ENCODE measurements at regions not wholly inside any gene's neighbourhood (a gene's known extent, or its start where the extent isn't known, plus 50 kb on each side); places are given as distances from the start of the nearest gene placed in this dataset.

- TF ChIP-seq, protein P1, sequence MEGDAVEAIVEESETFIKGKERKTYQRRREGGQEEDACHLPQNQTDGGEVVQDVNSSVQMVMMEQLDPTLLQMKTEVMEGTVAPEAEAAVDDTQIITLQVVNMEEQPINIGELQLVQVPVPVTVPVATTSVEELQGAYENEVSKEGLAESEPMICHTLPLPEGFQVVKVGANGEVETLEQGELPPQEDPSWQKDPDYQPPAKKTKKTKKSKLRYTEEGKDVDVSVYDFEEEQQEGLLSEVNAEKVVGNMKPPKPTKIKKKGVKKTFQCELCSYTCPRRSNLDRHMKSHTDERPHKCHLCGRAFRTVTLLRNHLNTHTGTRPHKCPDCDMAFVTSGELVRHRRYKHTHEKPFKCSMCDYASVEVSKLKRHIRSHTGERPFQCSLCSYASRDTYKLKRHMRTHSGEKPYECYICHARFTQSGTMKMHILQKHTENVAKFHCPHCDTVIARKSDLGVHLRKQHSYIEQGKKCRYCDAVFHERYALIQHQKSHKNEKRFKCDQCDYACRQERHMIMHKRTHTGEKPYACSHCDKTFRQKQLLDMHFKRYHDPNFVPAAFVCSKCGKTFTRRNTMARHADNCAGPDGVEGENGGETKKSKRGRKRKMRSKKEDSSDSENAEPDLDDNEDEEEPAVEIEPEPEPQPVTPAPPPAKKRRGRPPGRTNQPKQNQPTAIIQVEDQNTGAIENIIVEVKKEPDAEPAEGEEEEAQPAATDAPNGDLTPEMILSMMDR (IDR thresholded peaks at IDR 0.05; ENCODE audit: low read depth, low read length) = no peak
- in situ Hi-C loops (cut with HindIII; ENCODE audit: low sequenced_read_pairs) = no loop called here
- H3K4me3 ChIP-seq (ENCODE audit: low read depth, low read length) = no peak overlapping the region
- DNase-seq (ENCODE audit: low read depth, low spot score) = no peak
Measured at GRCh38 chr6:18681832-18682503, 294.8 kb downstream of the RNF144B start.

- no peak overlapping the region for H3K4me3 ChIP-seq (ENCODE audit: low read depth, low read length)
- in situ Hi-C loops (cut with HindIII; ENCODE audit: low sequenced_read_pairs) = no loop called here
- DNase-seq (ENCODE audit: low read depth, low spot score) = no peak
- TF ChIP-seq, protein P1 (IDR thresholded peaks at IDR 0.05; ENCODE audit: low read depth, low read length) = no peak
Measured at GRCh38 chr6:18684343-18684742, 297.2 kb downstream of the RNF144B start.

DNA sequence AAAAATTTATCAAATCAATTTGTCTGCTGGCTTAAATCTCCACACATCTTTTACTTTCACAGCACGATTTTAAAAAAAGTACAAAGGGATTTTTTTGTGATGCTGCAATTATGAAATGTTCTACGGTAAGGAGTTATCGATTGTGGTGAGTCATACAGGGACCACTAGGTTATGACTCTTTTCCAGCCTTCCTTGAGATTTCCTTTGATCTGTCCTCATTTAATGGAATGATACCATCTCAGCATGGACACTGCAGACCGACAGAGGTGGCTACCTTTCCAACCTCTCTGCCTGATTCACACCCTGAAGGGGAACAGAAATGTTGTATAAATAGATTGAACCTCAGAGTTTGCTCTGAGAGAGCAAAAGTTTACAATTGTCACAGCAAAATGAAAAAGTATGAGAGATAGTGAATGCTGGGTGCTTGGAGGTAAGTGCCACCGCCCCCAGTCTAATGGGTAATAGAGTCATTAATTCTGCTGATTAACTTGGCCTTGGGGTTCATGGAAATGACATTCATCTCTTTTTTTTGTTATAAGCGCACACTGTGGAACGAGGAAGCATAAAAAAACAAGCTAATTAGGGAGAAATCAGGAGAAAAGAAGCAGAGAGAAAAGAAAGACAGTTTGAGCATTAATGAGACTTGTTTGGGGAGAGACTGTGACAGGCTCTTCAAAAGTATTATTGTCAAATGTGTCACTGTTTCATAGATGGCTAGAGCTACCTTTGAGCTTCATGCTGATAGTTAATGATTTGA lies 306.0 kb downstream of the RNF144B start:
- TF ChIP-seq, protein P1 (IDR thresholded peaks at IDR 0.05; ENCODE audit: low read depth, low read length) = no peak
- DNase-seq (ENCODE audit: low read depth, low spot score) = no peak
- in situ Hi-C loops (cut with HindIII; ENCODE audit: low sequenced_read_pairs) = no loop called here
- H3K4me3 ChIP-seq (ENCODE audit: low read depth, low read length) = no peak overlapping the region

GRCh38 chr6:18693881-18694280 lies 306.7 kb downstream of the RNF144B start:
- no peak overlapping the region for H3K4me3 ChIP-seq (ENCODE audit: low read depth, low read length)
- in situ Hi-C loops (cut with HindIII; ENCODE audit: low sequenced_read_pairs) = no loop called here
- TF ChIP-seq, protein P1 (IDR thresholded peaks at IDR 0.05; ENCODE audit: low read depth, low read length) = no peak
- no peak for DNase-seq (ENCODE audit: low read depth, low spot score)

DNA sequence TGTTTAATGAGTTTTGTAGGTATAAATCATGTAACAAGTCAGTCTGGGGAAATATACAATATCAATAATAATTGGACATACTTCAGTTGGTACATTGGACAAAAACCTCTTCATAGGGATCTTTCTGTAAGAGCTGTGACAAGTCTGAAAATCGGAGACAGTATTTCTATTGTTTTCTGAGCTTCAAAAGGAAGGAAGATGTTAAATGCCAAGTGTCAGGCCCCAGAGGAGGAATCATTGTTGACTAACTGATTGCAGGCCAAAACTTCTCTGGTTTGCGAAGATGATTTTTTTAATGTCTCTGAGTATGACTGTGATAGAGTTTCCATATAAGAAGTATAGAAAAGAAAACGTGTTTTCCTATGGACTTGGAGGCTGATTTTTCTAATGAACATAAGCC lies 316.4 kb downstream of the RNF144B start:
- TF ChIP-seq, protein P1 (IDR thresholded peaks at IDR 0.05; ENCODE audit: low read depth, low read length) = no peak
- H3K4me3 ChIP-seq (ENCODE audit: low read depth, low read length) = no peak overlapping the region
- in situ Hi-C loops (cut with HindIII; ENCODE audit: low sequenced_read_pairs) = no loop called here
- no peak for DNase-seq (ENCODE audit: low read depth, low spot score)

GRCh38 chr6:18707714-18708439 lies 320.7 kb downstream of the RNF144B start:
- no peak for DNase-seq (ENCODE audit: low read depth, low spot score)
- H3K4me3 ChIP-seq (ENCODE audit: low read depth, low read length) = no peak overlapping the region
- in situ Hi-C loops (cut with HindIII; ENCODE audit: low sequenced_read_pairs) = no loop called here
- TF ChIP-seq, protein P1 (IDR thresholded peaks at IDR 0.05; ENCODE audit: low read depth, low read length) = no peak

All from astrocyte of the spinal cord (primary cell).